NAMALWA (cell line): ENCODE measurements at regions not wholly inside any gene's neighbourhood (a gene's known extent, or its start where the extent isn't known, plus 50 kb on each side); places are given as distances from the start of the nearest gene placed in this dataset.

Source experiments
- DNase-seq: peaks from one replicate; pipeline ENCODE4 v3.0.0-alpha.2; 2015; ENCODE audit warnings: low spot score

DNA sequence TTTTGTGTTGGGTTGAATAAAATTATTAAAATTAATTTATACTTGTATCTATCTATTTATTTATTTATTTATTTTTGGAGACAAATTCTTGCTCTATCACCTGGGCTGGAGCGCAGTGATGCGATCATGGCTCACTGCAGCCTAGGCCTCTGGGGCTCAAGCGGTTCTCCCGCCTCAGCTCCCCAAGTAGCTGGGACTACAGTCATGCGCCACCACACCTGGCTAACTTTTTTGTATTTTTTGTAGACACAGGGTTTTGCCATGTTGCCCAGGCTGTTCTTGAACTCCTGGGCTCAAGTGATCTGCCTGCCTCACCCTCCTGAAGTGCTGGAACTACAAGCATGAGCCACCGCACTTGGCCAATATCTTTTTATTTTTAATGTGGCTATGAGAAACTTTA lies 134.7 kb upstream of the SPDL1 start:
- DNase-seq: no peak

DNA sequence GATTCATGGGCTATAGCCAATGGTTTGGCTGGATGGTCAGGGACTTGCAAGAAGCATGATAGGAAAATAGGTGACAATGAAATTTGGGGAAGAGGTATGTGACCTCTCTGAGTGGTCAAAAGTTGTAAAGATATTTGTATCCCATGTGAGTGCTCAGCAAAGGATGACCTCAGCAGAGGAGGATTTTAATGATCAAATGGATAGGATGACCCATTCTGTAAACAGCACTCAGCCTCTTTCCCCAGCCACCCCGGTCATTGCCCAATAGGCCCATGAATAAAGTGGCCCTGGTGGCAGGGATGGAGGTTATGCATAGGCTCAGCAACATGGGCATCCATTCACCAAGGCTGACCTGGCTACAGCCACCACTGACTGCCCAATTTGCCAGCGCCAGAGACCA lies 138.4 kb upstream of the SPDL1 start:
- DNase-seq: no peak

DNA sequence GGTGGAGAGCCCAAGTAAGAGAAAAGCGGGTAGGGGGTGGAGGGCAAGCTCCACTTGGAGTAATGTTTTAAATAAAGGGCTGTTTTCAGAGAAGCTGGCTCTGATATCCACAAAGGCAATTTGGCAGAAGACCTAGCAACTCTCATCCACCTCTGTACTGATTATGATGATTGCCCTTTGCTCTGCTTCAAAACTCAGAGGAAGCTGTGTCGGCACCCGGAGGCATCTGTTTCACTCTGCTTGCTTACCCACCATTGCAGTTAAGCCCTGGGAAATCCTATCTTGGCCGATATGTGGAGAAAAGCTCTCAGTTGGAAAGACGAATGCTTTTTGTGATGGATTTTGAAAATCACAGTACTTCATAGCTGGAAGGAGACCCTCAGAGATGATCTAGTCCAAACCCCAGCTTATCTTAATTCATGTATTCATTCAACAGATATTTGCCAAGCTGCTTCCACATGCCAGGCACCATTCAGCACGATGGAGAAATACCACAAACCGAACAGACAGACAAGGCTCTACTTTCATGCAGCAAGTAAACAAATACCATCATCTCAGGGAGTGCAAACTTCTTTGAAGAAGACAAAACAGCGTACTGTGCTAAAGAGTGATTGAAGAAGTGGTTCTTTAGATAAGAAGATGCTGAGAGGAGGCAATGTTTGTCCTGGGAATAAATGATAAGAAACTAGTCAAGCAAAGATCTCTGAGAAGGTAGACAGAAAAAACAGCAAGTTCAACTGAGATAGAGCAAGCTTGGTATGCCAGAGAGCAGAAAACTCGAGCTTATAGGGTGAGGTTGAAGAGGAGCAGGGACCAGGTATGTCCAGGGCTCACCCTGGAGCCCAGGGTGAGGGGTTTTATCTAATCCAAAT lies 140.4 kb upstream of the SPDL1 start:
- no peak for DNase-seq

DNA sequence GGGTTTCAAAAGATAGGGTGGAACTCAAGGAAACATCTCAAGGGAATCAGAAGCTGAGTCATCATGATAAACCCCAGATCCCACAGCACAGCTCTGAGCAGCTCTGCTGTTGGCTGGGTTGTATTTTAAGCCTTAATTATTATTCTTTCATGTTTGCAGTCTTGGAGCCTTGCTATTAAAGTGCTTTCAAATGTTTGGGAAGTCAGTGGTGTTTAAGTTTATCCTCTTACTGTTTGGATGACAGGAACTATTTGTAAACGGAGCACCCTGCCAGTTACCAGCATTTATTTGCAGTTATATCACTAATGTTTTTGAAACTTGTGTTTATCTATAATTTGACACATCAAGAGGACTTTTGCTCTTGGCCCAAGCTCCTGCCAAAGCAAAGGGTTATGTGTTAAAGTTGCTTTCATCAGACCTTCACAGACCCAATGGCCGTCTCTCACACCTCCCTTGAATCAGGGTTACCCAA lies 141.1 kb upstream of the SPDL1 start:
- no peak for DNase-seq

DNA sequence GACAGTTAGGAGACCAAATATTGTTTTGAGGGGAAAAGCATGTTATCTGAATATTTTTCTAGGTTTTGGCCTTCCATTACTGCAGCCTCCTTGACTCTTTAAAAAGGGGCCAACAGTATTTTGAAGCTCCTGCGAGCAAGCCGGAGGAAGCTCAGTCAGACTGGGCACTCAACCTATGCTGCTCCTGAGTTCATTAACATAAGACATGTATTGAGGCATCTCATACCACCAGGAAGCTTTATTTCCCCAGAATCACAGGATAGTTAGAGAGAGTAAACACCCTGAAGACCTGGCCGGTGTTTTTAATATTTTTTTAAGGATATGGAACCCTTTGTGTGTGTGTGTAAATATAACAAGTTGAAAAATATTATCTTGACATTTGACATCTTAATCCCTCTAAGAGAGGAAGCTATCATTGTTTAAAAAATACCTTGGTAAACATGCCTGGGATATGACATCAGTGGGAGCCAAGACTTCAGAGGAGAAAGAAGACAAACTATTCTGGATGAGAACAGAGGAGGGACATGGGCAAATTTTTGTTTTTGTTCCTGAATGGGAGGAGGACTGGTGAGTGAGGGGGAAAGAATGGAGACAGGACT lies 139.3 kb upstream of the SLIT3 start:
- DNase-seq: no peak

DNA sequence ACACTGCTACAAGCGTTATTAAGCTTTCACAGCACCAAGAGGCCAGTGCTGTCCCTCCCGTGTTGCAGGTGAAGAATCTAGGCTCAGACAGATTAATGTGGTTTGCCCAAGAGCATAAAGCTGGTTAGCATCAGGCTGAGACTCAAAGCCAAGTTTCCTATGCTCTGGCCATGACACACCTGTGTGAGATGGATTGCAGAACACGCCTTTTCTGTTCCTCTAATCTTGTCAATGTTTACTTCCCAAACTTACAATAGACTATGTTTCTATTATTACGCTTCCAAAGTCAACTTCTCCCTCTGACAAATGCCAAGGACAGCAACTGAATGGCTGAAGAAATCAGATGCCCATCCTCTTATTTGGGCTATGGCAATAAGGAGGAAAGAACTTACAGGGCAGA lies 138.4 kb upstream of the SLIT3 start:
- DNase-seq: no peak

DNA sequence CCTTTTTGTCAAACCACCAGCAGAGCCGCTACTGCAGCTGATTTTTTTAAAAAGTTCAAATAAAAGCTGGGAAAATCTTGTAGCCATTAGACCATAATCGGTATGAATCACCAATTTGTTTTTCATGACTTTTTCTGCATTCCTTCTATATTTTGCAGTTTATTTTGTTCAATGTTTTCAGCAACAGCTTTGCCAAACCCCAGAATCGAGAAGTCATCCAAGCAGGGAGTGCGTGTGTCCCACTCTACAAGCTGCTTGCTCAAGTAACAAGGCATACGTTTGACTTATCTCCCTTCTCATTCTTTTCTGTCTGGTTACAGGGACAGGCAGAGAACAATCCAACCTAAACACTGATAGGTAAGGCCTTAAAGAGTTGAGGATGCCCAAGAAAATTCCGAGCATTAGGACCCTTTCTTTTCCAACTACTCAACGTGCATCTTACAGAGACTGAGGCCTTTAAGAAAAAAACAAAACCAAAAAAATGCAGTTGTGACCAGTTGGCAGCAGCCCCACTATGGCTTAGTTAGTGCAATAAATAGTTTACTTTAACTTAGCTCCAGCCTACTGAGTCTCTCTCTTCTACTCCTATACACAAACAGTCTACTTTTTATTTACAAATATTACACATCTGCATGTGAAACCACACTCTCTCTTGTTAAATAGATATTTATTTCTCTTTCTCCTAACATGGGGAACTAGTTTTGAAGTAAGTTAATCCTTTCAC lies 134.7 kb upstream of the SLIT3 start:
- DNase-seq: no peak

DNA sequence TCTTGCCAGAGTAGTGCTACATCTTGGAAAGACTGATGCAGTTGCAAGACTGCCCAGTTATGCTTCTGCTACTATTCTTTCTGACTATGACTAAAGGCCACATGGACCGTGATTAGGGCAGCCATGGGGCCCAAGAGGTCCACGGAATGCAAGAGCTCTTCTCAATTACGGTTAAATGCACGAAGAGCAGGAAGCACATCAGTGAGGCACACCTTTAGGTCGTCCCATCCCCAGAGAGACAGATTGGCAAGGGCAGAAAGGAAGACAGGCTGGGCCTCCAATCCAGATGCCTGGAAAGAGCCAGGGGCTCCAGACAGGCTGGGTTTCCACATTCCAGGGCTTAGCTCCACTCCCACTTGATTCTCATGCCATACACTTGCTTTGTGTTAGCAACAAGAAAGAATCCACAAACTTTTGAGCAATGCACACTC lies 132.3 kb upstream of the SLIT3 start:
- no peak for DNase-seq

DNA sequence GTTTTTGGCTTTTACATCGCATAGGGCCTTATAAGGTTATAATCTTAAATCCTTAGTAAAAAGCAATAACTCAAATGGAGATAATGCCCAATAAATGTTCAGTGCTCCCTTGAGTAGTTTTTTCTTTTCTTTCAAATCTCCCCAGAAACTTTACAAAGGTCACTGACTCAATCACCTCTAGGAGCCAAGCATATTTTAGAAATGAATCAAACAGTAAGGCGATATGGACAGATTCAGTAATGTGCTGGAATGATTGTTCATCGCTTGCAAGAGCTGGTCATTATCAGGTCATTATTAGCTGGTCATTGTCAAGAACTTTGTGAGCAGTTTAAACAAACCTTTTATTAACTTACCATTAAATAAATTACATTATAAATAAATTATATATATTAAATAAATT lies 130.4 kb upstream of the SLIT3 start:
- DNase-seq: no peak

DNA sequence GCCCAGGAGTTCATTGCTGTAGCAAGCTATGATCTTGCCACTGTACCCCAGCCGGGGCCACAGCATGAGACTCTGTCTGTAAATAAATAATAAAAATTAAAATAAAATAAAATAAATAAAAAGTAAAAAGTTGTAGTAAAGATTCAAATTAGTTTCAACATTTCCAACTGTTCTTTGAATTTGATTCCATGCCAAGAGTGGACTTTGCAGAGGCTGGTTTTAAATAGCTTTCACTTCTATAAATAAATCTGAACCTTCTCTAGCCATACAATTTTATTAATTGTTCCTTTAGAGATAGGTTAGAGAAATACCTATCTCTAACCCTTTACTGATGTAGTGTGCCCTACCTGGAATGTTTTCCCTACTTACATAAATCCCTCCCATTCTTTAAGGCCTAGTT lies 129.7 kb upstream of the SLIT3 start:
- no peak for DNase-seq

DNA sequence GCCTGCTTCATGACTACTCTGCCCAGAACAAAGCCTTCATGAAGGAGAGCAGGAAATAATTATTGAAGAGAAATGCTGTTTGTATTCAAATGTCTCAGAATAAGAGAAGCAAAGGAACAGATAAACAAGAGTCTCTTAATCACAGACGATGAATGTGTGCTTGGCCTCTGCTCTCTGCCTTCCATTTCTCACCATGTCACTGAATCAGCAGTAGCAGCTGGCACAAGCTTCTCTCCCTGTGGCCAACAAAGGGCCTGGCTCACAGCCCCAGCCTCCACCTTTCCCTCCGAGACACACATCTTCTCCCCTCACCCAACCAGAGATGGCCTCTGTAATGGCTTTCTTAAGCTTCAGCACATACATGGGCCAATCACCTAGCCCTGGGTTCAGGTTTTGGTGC lies 128.1 kb upstream of the SLIT3 start:
- no peak for DNase-seq

DNA sequence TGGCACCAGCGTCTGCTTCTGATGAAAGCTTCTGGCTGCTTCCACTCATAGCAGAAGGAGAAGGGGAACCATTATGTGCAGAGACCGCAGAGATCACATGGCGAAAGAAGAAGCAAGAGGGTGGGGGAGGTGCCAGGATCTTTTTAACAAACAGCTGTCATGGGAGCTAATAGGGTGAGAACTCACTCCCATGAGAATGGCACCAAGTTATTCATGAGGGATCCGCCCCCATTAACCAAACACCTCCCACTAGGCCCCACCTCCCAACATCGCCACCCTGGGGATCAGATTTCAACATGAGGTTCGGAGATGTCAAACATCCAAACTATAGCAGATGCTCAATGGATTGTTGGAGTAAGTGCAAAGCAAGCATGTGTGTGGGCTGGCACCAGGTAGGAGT lies 125.8 kb upstream of the SLIT3 start:
- no peak for DNase-seq

DNA sequence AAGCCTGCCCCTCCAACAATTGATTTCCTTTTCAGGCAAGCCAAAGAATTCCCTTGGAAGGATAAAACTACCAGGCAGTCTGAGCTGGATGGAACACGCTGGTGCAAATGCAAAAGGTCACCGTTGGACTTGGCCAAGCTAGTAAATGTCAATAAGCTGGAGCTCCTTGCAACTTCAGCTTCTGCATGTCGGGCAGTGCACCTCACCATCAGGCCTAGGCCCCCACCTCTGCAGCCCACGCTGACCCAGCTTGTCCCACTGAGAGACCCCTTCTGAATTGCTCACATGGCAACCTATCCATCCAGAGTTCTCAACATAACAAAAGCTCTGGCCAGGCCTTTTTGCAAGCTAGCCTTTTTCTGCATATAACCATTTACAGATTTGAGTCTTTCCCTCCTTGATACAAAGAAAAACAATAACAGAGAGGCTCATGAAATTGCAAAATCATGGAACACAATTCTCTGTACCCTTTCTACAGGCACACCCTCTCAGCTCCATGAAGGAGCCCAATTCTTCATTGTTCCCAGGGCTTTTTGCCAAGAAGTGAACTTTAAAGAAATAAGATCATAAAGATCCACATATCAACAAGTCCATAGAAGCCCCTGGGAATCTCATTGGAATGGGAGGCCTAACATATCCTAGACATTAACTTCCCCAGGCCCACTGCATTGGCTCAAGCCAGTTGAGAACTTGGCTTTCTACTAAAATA lies 123.9 kb upstream of the SLIT3 start:
- DNase-seq: no peak

DNA sequence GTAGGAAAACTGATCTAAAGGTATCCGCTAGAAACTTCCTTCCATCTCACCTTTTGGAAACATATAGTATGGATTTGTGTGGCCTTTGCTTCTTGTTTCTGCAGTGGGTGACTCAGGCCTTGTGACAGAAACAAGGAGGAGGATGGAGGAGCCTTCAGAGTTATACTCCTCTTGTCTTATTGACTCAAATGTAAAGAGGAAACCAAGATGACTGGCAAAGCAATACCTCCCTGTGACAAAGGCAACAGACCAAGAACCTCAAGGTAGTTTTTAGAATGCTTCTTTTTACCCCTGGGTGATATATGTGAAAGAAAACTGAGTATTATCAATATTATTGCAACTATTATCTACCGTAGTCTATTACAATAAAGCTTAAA lies 123.3 kb upstream of the SLIT3 start:
- DNase-seq: no peak

DNA sequence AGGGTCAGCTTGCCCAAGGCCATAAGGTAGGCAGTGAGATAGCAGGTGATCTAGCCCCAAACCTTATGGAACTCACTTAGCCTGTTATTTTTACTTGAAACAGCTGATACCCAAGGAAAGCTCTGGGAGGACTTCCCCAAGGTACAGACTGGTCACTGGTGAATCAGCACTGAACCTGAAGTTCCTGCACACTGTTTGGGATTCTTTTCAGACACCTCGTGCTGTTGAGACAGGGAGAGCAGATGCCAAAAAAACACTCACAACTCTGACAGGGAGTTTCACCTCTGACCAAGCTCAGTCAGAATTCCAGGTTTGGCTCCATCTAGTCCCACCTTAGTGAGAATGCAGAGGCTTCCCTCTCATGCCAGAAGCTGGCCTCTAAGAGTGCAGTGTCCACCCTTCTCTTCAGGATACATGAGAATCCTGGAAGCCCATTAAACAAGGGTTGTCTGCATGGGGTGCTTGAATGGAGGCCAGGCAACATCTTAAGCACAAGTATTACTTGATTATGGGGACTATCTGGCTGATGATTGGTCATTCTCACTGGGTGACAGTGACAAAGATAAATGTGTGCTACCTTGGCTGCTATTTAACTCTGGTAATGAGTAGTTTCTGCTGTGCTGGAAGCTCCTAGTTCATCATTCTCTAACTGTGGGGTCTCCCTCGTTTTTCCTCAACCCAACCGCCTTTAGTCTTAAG lies 122.8 kb upstream of the SLIT3 start:
- no peak for DNase-seq

DNA sequence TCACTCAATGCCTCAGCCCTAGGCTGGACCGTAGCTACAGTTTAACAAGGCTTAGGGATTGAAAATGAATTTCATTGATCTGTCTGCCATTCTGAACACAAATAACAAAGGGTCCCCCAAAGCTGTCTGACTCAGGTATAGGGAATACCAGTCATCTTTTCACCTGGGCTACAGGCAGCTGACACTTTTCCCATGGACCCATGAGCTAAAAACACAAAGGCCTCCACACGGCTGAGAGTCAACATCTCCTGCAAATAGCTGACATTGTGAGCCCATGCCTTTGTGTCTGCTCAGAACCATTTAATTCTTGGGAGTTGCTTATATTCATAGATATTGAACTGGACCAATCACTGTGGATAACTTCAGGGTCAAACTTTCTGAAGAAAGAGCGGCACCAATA lies 121.1 kb upstream of the SLIT3 start:
- no peak for DNase-seq

DNA sequence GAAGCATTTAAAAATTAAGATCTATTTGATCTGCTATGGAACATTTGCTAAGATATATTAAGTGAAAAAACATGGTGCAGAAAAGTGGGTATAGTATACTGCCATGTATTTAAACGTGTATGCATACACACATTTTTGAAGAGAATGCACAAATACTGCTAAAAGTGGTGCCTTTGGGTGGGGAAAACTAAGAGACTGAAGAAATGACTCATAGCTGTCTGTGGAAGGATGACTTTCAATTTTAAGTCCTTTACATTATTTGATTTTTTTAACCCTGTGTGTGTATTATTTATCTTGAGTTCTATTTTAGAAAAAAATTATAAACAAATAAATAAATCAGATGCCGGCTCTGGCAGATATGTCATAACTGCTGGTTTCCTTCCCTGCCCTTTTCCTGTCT lies 120.7 kb upstream of the SLIT3 start:
- DNase-seq: no peak

DNA sequence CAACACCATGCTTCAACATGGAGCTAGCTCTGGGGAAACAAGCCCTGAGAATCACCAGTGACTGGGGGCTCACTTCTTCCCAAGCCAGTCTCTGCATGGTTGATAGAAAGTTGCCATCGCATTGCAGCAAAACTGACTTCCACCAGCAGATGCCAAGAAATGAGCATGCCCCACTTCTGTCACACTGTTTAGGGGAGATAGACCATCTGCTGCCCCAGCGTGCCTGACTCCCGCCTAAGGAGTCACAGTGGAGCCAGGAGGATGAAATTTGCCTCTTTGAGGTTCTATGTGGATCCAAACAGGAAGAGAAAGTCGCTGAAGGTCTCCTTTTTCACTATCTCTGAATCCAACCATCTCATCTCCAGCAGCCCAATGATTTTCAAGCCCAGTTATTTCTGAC lies 116.7 kb upstream of the SLIT3 start:
- no peak for DNase-seq

DNA sequence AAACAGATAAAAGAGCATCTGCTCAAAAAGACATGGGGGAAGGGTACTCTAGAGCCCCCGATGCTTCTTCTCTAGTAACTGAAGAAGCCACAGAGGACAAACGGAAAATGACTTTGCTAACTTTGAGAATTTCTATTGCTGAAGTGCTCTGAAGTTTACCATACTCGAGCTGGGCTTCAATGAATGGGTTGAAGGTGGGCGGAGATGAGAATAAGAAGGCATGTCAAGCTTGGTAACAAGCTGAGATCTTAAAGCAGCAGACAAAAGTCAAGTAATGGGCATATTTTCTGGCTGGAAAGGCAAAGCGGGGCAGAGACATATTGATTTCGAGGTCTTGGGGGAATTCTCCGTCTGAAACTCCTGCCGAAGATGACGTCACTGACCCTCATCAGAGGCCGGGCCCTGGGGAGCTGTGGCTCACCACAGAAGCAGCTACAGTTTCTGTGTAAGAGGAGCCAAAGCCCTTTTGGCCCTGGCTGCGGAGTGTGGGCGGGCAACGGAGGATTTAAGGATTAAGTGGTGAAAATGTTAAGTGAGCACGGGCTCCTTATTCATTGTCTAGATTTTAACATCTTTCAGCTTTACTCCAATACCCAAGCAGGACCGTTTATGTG lies 115.8 kb upstream of the SLIT3 start:
- DNase-seq: no peak

DNA sequence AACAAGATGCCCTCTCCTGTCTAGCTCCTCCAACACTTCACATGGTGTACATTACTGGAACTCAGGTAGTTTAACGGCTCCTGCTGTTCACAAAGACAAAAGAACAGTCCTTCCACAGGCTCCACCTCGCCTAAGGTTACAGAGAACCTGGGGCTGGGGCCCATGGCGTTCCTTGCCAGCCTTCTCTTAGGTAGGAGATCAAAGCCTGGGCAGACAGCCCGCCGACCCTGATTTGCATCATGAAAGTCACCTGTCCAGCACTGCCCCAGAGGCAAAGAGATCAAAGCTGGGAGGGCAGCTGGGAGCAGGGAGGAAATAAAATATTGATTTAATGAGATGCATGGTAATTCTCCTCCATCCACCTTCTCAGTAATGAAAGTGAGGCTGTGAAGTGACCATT lies 115.0 kb upstream of the SLIT3 start:
- no peak for DNase-seq

DNA sequence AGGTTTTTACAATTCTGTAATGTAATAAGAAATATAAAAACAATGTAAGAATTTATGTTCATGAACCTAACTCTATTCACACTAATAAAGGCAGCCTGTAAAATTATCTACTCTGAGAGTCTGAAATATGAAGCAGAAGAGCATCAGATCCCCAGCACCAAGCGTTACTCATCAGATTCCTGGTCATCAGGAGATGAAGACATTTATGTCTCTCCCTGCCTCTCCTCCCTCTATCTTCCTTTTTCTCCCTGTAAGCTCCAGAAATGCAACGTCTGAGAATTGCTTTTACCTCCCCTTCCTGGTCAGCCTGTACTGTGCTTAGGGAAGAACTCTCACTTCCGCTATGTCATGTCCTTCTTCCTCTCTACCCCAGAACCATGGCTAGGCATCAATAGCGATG lies 114.4 kb upstream of the SLIT3 start:
- DNase-seq: no peak
